ENCODE measurements at regions not wholly inside any gene's neighbourhood (a gene's known extent, or its start where the extent isn't known, plus 50 kb on each side); places are given as distances from the start of the nearest gene placed in this dataset.
"Not testable (repeated sequence)": the region's sequence is repeated elsewhere in the genome, so short reads cannot be mapped to it uniquely, and the experiment has no call there.

DNA sequence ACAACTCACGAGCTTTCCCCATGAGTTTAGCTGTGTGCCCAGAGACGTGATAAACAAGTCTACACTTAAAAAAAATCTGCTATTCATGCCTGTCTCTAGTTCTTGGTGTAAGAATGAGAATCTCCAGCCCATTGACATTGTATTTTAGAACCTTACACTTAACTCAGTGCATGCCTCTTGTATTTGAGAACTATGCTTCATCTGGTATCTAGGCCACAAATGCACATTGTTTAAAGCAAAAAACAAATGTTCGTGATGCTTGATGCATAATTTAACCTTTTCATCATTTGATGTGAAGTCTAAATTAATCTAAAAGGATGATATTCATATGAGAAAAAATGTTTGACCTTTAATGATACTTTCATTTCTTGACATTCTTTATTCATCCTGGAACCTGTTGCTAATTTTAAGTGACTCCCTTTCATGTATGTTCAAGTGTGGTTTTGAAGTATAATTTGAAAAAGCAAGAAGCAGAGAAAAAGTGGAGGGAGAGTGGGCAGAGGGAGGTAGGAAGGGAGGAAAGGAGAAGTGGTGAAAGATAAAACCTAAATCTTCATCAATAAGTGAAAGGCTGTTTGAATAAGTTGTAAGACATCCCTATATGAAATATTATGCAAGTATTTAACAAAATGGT lies 116.9 kb downstream of the PFDN4 start:
- DNase-seq, result no peak

DNA sequence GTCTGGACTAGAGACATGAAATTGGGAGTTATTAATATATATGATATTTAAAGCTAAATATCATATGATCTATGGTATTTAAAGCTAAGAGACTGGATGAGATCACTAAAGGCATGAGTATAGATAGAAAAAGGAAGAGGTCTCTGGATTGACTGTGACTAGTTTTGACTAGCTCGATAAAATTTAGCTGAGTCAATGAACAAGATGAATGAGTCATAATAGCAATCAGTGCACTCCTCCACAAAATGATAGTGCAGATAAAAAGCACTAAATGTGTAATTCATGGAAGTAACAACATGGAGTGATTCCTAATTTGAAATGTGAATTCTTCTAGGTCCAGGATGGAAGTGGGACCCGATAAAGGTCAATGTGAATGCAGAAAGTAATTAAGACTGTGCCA lies 127.4 kb downstream of the PFDN4 start:
- no peak for DNase-seq

DNA sequence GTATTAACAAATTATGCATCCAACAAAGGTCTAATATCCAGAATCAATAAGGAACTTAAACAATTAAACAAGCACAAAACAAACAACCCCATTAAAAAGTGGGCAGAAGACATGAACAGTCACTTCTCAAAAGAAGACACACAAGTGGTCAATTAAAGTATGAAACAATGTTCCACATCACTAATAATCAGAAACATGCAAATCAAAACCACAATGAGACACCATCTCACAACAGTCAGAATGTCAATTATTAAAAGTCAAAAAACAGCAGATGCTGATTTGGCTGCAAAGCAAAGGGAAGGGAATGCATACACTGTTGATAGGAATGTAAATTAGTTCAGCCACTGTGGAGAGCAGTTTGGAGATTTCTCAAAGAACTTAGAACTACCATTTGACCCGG lies 129.3 kb downstream of the PFDN4 start:
- no peak for DNase-seq

DNA sequence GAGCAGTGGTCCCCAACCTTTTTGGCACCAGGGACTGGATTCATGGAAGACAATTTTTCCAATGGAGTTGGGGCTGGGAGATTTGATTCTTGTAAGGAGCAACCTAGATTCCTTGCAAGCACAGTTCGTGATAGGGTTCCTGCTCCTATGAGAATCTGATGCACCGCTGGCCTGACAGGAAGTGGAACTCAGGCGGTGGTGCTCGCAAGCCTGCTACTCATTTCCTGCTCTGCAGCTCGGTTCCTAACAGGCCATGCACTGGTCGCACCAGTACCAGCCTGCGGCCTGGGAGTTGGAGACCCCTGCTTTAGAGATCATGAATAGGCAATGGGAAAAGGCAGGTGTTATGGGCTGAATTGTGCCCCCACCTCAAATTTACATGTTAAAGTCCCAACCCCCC lies 131.2 kb downstream of the PFDN4 start:
- DNase-seq, result no peak

DNA sequence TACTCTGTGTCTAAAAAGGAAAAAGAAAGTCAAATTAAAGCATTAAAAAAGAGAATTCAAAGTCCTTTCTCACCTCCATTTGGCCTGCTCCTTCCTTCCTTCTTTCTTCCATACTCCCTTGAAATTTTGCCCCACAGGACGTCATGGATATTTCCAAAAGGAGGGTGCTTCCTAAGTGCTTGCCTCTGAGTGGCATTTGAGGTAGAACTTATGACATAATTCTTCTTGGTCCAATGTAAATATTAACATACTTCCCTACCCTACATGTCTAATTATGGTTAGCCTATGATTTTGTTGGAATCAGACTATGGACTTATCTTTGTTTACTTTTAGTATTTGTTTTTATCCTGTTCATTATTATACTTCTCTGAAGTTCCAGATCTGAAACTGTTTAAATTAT lies 132.3 kb downstream of the PFDN4 start:
- no peak for DNase-seq

DNA sequence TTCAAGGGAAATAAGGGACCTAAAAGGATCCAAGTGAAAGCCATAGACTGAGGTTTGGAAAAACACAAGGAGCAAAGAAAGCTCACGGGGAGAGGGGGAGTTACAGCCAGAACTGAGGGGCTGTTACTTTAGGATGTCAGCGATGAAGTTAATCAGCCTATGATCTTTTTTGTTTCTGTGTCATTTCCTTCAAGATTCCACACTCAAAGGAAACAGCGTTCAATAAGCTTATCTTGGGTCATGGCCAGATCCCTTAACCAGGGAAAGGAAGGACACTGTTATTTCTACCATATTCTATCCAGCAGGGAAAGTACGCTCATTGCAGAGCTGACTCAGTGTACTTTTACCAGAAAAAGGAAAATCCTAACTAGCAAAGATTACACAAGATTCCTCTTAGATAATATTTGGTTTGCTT lies 132.8 kb downstream of the PFDN4 start:
- DNase-seq, result peak; percentile 28

DNA sequence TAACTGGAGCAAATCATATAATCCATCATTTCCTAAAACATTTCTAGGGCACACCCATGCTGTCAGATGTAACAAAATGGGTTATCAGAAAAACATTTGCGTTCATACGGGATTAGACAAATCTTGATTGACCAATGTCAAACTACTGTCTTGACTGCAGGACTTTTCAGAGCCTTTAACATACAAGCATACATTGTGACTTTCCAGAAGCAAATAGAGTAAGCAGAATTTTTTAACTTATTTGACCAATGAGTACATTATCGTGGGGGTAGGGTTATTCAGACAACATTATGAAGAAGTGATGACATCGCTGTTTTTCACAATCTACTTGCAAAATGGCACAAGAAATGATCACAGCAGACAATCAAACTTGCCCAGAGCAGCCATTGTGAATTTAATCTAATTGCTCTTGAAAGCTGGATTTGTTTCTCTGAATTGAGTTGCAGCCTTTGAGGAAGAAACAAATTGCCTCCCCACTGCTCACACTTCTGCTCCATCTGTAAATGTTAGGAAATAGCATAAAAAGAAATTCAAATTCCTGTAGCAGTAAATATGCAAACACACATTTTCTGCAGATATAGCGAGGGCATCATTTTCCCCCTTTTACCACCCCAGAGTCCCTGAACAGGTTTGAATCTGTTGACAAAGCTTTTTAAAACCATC lies 133.0 kb upstream of the DOK5 start:
- no peak for DNase-seq

DNA sequence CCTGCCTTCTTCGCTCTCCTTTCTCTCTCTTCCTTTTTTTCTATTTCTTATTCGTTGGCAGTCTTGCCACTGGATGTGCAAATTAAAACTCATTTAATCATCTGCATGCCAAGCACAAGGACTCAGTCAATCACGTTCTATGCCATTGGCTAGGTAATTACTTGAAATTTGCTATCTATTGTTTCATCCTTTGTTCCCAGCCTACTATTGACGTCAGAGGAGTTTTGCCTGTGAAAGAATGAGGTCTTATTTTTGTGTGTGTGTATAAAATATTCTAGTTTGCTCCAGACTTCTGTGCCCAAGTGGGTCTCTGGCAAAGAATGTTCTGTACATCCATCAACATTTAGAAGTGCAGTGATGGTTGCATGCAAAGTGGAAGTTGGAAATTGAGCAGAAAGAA lies 132.3 kb upstream of the DOK5 start:
- DNase-seq, result no peak

DNA sequence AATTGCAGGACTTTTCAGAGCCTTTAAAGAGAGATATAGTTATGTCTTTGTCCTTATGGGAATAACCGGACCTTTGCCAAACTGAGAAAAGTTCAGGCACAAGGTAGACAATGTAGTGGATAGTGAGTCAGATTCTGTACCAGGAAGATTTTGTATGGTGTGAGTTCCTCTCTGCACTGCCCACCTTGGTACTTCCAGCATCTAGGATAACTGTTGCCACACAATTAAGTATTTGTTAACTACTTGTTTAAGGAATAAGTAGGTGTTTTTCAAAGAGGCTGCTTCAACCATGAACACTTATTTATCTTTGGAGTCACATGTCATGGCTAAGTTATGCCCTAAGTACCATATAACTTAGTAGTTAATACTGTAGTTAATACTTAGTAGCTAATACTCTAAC lies 131.8 kb upstream of the DOK5 start:
- no peak for DNase-seq

DNA sequence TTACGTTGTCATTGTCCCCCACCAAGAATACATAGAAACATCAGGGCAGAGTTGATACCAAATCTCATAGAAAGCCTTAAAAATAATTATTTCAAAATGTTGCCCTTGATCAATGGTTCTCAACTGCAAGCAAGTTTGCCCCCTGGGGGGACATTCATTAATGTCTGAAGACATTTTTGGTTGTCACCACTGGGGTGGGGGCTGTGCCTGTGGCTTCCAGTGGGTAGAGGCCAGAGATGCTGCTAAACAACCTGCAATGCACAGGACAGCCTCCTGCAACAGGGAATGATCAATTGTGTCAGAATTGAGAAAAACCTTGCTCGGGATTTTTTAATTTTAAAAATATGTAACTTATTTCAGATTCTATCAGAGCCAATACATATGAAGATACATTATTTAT lies 130.6 kb upstream of the DOK5 start:
- DNase-seq, result no peak

DNA sequence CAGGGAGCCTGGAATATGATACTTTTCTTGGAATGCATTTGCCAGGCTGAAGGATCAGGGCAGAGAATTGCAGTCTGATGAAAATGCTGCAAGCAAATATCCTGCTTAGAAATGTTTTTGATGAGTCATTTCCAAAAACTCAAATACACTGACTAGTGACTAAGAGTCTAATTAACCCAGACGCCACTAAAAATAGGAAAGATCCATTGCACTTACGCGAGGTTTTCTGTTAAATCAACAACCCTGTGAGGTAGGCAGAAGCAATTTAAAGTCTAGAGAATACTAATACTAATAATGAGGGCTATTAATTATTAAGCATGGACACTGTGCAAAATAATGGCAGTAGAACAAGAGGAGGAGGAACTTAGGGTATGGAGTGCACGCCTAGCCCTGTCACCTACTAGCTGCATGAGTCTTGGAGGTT lies 130.1 kb upstream of the DOK5 start:
- DNase-seq, result no peak

DNA sequence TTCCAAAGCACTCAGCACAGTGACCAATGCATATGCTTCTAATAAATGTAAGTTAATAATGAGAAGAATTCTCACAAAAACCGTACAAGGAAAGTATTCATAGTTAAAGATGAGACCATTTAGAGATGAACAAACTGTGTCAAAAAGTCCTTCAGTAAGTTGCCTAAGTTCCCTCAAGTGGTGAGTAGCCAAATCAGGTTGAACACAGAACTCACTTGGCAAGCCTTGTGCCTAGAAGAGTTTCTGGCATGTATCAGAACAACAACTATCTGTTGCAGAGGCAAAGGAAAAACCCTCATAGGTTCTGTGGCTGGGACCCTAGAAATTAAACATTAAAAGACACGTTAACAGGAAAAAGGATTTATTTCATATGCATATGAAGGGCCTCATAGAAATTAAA lies 129.6 kb upstream of the DOK5 start:
- DNase-seq, result no peak

DNA sequence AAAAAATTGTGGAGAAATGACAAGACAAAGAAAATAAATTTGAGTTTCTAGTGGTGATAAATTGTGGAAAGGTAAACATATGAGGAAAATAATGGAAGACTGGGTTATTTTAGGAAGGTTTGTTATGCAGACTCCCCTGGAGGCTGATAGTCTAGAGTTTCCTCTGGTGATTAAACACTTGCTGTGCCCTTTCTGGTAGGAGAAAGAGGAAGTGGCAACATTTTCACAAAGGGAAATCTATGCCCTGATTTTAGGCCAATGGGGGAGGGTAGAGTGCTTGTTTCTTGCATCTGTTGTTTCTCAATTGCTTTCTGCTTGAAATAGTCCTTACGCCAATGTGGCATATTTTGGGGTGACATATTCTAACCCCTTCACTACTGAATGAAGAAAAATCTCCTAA lies 129.1 kb upstream of the DOK5 start:
- no peak for DNase-seq

DNA sequence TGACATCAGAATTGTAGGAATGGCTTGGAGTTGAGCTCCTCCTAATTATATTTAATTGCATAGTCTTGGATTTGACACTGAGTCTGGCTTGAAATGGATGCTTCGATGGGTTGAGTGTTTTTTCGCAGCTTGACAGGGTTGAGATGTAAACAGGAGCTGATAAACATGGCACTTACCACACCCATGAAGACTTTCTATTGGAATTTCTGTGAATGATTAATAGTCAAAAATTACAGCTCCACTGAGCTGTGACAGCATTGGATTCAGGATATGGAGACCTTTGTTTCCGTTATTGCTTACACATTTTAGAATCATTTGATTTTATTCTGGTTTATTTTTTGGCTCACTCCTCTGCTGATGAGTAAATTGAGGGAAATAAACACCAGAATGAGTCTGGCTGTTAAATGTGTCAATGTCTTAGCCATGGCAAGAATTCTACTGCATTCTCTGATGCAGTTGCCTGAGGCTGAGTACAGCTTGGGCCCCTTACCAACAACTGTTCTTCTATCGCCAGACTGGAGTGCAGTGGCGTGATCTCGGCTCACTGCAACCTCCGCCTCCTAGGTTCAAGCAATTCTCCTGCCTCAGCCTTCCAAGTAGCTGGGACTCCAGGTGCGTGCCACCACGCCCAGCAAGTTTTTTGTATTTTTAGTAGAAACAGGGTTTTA lies 128.1 kb upstream of the DOK5 start:
- no peak for DNase-seq

DNA sequence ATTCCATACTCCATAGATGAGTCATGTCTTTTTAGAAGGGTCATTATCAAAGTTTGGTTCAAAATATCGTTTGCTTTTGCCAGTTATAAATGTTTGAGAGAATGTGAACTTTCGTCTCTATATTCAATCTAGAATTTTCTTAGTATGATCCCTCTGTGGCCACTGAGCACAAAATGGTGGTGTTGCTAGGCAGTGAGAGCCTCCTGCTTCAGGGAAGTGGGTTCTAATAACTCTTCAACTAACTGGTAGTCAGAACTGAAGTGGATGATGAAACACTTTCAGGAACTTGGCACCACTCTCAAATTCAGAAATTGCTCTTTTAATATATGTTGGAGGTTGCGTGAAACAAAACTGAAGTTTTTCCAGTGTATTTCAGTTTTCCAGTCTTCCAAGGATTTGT lies 125.0 kb upstream of the DOK5 start:
- DNase-seq, result no peak

DNA sequence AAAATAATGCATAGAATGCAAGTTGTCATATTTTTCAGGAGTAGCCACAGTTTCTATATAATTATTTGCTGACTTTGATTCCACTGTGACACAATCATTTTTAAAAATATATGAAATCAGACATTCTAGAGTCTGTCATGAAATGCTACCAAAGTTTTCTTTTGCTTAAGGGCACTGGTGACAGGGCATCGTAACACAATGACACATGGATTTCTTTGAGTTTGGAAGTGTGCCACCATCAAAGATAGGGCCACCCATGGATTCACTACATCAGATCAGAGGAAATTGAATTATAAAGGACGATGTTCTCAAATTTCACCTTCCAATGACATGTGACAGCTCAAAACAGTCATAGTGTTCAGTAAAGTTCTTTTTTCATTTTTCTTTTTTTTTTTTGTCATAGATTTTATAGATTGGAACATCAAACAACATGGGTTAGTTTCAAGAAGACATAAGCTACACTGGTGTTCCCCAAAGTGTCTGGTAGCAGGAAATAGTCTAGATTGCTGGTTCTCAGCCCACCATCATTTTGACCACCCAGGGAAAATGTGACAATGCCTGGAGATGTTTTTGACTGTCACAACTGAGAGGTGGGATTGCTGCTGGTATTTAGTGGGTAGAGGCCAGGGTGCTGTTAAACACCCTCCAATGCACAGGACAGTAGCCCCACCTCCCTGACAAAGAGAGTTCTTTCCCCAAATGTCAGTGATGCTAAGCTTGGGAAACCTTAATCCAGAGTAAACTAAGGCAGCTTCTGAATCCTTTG lies 123.8 kb upstream of the DOK5 start:
- DNase-seq, result no peak

DNA sequence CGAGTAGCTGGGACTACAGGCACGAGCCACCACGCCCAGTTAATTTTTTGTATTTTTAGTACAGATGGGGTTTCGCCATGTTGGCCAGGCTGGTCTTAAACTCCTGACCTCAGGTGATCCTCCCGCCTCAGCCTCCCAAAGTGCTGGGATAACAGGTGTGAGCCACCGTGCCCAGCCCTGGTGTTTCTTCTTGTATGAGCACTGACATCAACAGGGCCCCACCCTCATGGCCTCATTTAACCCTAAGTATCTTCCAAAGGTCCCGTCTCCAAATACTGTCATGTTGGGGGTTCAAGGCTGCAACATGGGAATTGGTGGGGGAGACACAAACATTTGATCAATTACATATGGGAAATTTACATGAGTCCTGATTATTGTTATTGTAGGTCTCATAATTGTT lies 122.9 kb upstream of the DOK5 start:
- DNase-seq, result not testable (repeated sequence)

DNA sequence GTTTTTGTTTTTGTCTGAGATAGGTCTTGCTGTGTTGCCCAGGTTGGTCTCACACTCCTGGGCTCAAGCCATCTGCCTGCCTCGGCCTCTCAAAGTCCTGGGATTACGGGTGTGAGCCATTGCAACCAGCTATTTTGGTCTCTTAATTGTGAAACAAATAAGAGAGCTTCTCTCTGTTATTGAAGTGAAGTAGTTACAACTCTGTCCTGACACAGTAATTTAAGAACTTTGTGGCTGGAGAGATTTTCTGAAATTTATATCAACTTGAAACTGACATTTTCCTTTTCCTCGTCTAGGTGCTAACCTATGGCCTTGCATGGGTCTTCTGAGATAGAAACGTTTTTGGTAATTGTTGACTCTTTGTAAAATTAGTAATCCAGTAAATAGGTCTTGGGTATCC lies 122.1 kb upstream of the DOK5 start:
- no peak for DNase-seq

DNA sequence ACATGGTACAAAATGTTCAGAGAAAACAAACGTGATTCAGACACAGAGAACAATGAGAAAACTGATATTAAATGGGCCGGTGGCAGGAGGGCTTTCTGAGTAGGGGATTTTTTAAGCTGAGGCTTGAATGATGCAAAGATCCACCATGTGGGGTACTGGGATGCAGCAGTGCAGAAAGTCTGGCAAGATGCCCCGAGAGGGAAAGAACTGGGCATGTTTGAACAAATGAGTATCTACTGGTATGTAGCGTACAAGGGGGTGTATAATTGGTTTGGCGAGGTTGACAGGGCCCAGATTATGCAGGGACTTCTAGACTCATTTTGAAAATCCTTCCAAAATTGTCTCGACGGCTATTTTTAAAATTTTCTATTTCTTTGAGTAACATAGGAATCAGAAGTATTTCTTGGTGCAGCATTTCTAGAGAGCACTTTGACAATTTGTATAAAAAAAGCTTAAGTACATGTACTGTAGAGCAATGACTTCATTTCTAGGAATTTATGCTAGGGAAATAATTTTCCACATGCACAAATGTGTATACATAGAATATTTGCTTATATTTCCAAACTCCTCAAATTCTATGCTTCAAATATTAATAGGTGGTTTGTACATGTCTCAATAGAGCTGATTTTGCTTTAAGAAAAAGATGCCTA lies 119.6 kb upstream of the DOK5 start:
- DNase-seq, result peak; percentile 22

DNA sequence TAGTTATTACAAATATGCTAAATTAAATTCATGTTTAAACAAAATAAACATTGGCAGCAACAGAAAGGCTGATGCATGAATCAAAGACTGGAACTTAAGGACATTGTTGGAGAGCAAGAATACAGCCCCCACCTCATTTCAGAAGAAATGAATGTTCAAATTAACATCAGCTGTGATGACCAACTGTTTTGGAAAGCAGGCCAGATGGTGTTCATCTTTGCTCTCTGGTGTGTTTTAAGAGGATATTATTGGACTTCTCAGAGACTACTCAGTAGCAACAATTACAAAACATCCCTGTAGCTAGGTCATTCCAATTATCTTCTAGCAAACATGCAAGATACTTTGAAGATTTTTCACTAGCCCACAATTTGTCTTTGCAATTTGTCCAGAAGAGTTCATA lies 118.6 kb upstream of the DOK5 start:
- DNase-seq, result peak; percentile 67

DNA sequence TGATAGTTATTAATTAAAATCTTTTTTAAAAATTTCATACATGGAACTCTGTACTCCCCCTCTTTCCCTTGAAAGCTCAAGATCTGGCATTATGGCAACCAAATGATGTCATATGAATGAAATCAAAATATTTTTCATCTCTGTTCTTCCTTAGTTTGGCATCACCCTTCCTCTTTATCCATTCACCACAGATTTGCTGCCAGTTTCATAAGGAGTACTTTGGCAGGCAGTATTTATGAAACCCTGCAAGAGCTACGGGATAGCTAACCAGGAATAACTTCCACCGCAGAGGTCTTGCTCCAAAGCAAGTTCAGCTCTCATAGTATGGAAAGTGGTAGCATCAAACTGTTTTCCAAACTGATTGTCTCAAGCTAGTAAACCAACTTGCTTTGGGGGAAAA lies 113.9 kb upstream of the DOK5 start:
- no peak for DNase-seq

DNA sequence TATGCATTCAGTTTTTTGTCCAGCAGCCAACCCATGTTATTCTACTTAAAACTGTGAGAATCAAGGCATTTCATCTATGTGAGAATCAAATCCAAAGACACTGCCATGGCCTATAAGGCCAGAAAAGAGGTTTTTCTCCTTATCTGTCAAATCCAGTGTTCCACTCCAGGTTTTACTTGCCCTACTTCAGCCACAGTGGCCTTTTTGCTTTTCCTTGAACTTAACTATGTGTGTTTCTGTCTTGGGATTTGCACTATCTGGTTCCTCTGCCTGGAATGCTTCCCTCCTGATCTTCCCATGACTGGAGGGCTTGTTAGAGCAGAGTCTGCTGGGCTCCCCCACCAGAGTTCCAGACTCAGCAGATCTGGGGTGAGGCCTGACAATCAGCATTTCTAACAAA lies 113.1 kb upstream of the DOK5 start:
- no peak for DNase-seq

DNA sequence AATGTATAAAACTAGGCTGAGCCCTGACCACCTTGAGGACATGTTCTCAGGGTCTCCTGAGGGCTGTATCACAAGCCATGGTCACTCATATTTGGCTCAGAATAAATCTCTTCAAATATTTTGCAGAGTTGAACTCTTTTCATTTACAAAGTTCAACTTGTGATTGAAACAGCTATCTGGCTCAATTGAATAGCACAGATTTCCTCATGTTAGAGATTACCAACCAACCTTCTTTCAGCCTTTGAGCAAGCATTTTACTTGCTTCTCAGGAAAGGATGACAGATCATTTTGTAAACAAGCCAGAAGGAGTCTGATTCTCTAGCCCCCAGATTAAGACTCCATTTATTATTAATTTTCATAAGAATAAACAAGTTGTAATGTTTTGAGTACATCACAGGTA lies 111.0 kb upstream of the DOK5 start:
- DNase-seq, result no peak
